Suprapubic skin (tissue), 4 donors: ENCODE measurements at regions not wholly inside any gene's neighbourhood (a gene's known extent, or its start where the extent isn't known, plus 50 kb on each side); places are given as distances from the start of the nearest gene placed in this dataset.

Experiments used
- DNase-seq, 2 donors: peaks; one replicate each; pipeline ENCODE4 v3.0.0-alpha.2; 2019; ENCODE audit warnings: low spot score in 2 of 2
- H3K27ac ChIP-seq: fragments of 200-600 bp; sonication (generic); one replicate; pipeline ENCODE4 v1.5.1; 2019
- H3K27me3 ChIP-seq: fragments of 200-600 bp; sonication (generic); one replicate; pipeline ENCODE4 v1.5.1; 2019
- H3K36me3 ChIP-seq: fragments of 200-600 bp; sonication (generic); one replicate; pipeline ENCODE4 v1.5.1; 2019
- H3K4me1 ChIP-seq: fragments of 200-600 bp; sonication (generic); one replicate; pipeline ENCODE4 v1.5.1; 2019
- H3K4me3 ChIP-seq: fragments of 200-600 bp; sonication (generic); one replicate; pipeline ENCODE4 v1.5.1; 2019; ENCODE audit warnings: mild to moderate bottlenecking
- H3K9me3 ChIP-seq: fragments of 200-600 bp; sonication (generic); one replicate; pipeline ENCODE4 v1.5.1; 2019
- EP300 ChIP-seq: sonication (generic); formaldehyde crosslinking; IDR thresholded peaks from one replicate; pipeline ENCODE4 v1.6.1; 2017; ENCODE audit warnings: antibody characterized with exemption
- POLR2A ChIP-seq, 2 donors: fragments of 450-650 bp; IDR thresholded peaks; one replicate each; pipeline ENCODE4 v1.6.1; 2017; ENCODE audit warnings: antibody characterized with exemption in 2 of 2, mild to moderate bottlenecking in 2 of 2, moderate library complexity in 2 of 2
- POLR2AphosphoS5 ChIP-seq, 3 donors: sonication (generic); formaldehyde crosslinking; IDR thresholded peaks; one replicate each; pipeline ENCODE4 v1.6.1; 2017; ENCODE audit warnings: antibody characterized with exemption in 3 of 3
- WGBS: methylation state at CpG from one replicate; pipeline ENCODE4 v1.1.5; 2018; 5-methylcytosine and 5-hydroxymethylcytosine counted together
- TF ChIP-seq, protein P1 (sequence below), 2 donors: fragments of 200-600 bp in 1 of 2; fragments of 450-650 bp in 1 of 2; sonication (generic) in 1 of 2; IDR thresholded peaks; one replicate each; pipeline ENCODE4 v1.5.1; 2016 to 2019; ENCODE audit warnings: antibody characterized with exemption in 2 of 2, mild to moderate bottlenecking in 1 of 2, moderate library complexity in 1 of 2

DNA sequence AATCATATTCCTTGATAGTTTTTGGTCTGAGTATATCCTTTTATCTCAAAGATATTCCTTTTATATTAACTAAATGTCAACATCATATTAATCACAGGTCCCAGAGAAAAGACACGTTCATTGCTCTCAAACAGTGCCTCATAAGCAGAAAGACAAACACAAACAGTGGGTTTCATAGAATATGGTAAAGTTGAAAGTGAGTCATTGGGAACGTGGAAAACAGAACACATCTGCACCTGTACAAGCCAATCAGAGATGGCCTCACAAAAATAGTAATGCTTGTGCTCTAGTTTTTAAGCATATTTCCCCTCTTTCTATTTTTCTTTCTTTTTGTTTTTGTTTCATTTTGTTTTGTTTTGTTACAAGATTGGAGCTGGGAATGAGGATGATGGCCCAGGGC, 328.4 kb upstream of the MAP2 start:
- H3K27ac ChIP-seq: no peak overlapping the region
- no peaks in the 10 kb centered on the region for H3K4me1 ChIP-seq
- no peak for DNase-seq
- no peaks in the 10 kb centered on the region for H3K9me3 ChIP-seq
- TF ChIP-seq POLR2A (IDR thresholded peaks at IDR 0.05): no peak
- TF ChIP-seq POLR2AphosphoS5 (IDR thresholded peaks at IDR 0.05): no peak
- TF ChIP-seq, protein P1, sequence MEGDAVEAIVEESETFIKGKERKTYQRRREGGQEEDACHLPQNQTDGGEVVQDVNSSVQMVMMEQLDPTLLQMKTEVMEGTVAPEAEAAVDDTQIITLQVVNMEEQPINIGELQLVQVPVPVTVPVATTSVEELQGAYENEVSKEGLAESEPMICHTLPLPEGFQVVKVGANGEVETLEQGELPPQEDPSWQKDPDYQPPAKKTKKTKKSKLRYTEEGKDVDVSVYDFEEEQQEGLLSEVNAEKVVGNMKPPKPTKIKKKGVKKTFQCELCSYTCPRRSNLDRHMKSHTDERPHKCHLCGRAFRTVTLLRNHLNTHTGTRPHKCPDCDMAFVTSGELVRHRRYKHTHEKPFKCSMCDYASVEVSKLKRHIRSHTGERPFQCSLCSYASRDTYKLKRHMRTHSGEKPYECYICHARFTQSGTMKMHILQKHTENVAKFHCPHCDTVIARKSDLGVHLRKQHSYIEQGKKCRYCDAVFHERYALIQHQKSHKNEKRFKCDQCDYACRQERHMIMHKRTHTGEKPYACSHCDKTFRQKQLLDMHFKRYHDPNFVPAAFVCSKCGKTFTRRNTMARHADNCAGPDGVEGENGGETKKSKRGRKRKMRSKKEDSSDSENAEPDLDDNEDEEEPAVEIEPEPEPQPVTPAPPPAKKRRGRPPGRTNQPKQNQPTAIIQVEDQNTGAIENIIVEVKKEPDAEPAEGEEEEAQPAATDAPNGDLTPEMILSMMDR (IDR thresholded peaks at IDR 0.05): no peak
- TF ChIP-seq EP300: no peak
- WGBS: 49% methylated on average over 2 of the region's 2 CpGs
- no peaks in the 10 kb centered on the region for H3K27me3 ChIP-seq
- H3K4me3 ChIP-seq: no peak overlapping the region
- no peaks in the 10 kb centered on the region for H3K36me3 ChIP-seq

DNA sequence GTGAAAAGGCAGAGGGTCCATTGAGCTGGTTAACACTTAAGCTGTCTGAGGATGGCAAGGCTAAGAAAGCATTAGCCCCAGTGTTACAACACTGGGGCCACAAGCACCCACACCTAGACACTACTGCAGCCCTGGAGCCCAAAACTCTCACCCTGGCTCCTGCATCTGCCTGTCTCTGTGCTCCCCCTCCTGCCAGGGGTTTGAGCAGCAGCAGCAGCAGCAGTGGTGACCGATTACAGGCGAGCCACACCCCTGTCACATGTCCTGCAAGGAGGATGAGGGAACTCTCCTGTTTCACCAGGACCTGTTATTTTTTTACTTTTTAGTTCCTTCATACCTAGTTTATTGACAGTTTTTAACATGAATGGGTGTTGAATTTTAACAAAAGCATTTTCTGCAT, 326.7 kb upstream of the MAP2 start:
- Histone ChIP-seq H3K4me3 (no peak overlapping the region), H3K27ac (no peak overlapping the region), H3K36me3 (no peaks in the 10 kb centered on the region), H3K27me3 (no peaks in the 10 kb centered on the region), H3K4me1 (no peaks in the 10 kb centered on the region), H3K9me3 (no peaks in the 10 kb centered on the region)
- WGBS: 87% methylated on average over 2 of the region's 2 CpGs
- DNase-seq: no peak
- TF ChIP-seq POLR2A (IDR thresholded peaks at IDR 0.05): no peak
- TF ChIP-seq EP300: no peak
- TF ChIP-seq POLR2AphosphoS5 (IDR thresholded peaks at IDR 0.05): no peak
- TF ChIP-seq, protein P1 (IDR thresholded peaks at IDR 0.05): no peak

DNA sequence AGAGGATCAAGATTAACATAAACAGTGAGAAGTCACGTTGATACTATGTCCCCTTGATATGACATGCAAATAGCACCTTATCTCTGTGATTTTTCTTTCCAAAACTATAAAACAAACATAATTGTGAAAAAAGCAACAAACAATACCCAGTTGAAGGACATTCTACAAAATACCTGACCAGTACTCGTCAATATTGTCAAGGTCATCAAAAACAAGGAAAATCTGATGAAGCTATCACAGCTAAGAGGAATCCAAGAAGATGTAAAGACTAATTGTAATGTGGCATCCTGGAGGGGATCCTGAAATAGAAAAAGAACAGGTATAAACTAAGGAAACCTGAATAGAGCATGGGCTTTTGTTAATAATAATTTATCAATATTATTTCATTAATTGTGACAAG, 321.5 kb upstream of the MAP2 start:
- TF ChIP-seq, protein P1 (IDR thresholded peaks at IDR 0.05): no peak
- no peak for TF ChIP-seq EP300
- TF ChIP-seq POLR2AphosphoS5 (IDR thresholded peaks at IDR 0.05): no peak
- TF ChIP-seq POLR2A (IDR thresholded peaks at IDR 0.05): no peak
- WGBS: 77% methylated on average over 2 of the region's 2 CpGs
- Histone ChIP-seq H3K4me3 (no peak overlapping the region), H3K9me3 (no peaks in the 10 kb centered on the region), H3K27ac (no peak overlapping the region), H3K4me1 (no peaks in the 10 kb centered on the region), H3K36me3 (no peaks in the 10 kb centered on the region), H3K27me3 (no peaks in the 10 kb centered on the region)
- DNase-seq: no peak

DNA sequence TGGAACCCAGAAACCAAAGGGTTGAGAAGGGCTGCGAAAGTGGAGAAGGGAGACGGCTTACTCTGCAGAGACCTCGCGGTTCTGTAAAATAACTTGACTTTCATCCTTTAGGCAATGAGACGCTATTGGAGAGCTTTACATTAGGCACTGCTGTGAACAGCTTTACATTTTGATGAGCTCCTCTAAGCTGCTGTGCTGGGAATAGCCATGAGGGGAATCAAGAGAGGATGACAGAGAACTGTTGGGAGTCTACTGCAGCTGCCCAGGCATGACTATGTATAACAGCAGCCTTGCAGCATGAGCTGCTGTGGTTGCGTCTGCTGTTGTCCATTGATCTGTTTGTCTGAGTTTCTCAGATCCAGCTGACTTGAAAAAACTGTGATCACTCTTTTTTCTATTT, 310.8 kb upstream of the MAP2 start:
- Histone ChIP-seq H3K4me3 (no peak overlapping the region), H3K9me3 (no peaks in the 10 kb centered on the region), H3K27ac (no peak overlapping the region), H3K27me3 (no peaks in the 10 kb centered on the region), H3K36me3 (no peaks in the 10 kb centered on the region), H3K4me1 (no peaks in the 10 kb centered on the region)
- TF ChIP-seq EP300 (no peak), POLR2A (IDR thresholded peaks at IDR 0.05) (no peak), POLR2AphosphoS5 (IDR thresholded peaks at IDR 0.05) (no peak)
- TF ChIP-seq, protein P1 (IDR thresholded peaks at IDR 0.05): no peak
- no peak for DNase-seq
- WGBS: 78% methylated on average over 6 of the region's 6 CpGs

DNA sequence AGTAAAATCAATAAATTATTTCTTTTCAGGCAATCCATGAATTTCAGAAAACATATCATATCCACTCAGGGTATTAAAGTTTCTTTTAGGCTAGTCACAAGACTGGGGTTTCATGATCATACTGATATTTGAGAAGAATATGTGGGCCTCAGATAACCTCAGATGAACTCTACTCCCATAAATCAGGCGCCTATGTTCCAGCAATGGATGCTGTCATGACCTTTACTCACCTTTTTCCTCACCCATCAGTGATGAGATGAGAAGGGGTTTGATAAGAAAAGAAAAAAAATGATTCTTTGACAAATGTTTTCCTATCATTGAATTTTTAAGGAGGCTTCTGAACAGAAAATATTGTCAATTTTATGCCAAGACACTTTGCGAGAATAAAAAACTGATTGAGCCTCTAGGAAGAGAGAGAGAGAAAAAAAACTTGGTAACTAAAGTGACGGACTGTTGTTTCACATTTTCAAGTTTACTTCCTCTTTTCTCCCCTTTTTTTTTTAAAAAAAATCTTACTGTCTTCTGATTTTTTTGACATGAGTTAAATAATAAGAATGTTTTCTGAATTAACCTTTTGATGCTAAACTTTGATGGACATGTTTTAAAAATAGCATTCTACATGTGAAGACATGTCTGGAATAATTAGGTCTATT, 309.1 kb upstream of the MAP2 start:
- H3K27me3 ChIP-seq: no peaks in the 10 kb centered on the region
- WGBS: 64% methylated on average over 3 of the region's 3 CpGs
- no peaks in the 10 kb centered on the region for H3K36me3 ChIP-seq
- TF ChIP-seq POLR2A (IDR thresholded peaks at IDR 0.05) (no peak), POLR2AphosphoS5 (IDR thresholded peaks at IDR 0.05) (no peak), EP300 (no peak)
- TF ChIP-seq, protein P1 (IDR thresholded peaks at IDR 0.05): no peak
- H3K4me3 ChIP-seq: no peak overlapping the region
- no peak for DNase-seq
- H3K9me3 ChIP-seq: no peaks in the 10 kb centered on the region
- H3K27ac ChIP-seq: no peak overlapping the region
- no peaks in the 10 kb centered on the region for H3K4me1 ChIP-seq
